RWPE1 (cell line): ENCODE measurements at regions not wholly inside any gene's neighbourhood (a gene's known extent, or its start where the extent isn't known, plus 50 kb on each side); places are given as distances from the start of the nearest gene placed in this dataset.

Source experiments
- CTCF ChIA-PET: fragments of 350-600 bp; sonication (Branson Sonifier 250); formaldehyde crosslinking; extraction: SDS; loops from one replicate; lab custom pipeline; 2021; lab: Yijun Ruan, JAX
- POLR2A ChIA-PET: fragments of 400-600 bp; formaldehyde crosslinking; extraction: SDS; loops from one replicate; lab custom pipeline; 2020; ENCODE audit warnings: antibody characterized with exemption; ENCODE audit not compliant: low non-redundant PET; lab: Yijun Ruan, JAX
- DNase-seq: peaks from one replicate; pipeline ENCODE4 v3.0.0; 2012; ENCODE audit warnings: low spot score
- H3K27ac ChIP-seq: fragments of 450-650 bp; 2 replicates; pipeline ENCODE4 v1.5.1; 2017
- CTCF ChIP-seq: fragments of 450-650 bp; conservative IDR thresholded peaks from 2 replicates; pipeline ENCODE4 v1.5.1; 2017; ENCODE audit warnings: low read depth, mild to moderate bottlenecking

- H3K27ac ChIP-seq = no peak overlapping the region
- POLR2A ChIA-PET = no interaction called here
- TF ChIP-seq CTCF = no peak
- CTCF ChIA-PET = no interaction called here
- no peak for DNase-seq
Observed at GRCh38 chr2:195016841-195017240, 640.2 kb upstream of the SLC39A10 start.

- CTCF ChIA-PET = no interaction called here
- no peak for TF ChIP-seq CTCF
- no peak for DNase-seq
- no peak overlapping the region for H3K27ac ChIP-seq
- POLR2A ChIA-PET = no interaction called here
Observed at GRCh38 chr2:195009202-195009601, 647.8 kb upstream of the SLC39A10 start.

GRCh38 chr2:195006856-195007255 lies 650.2 kb upstream of the SLC39A10 start:
- no peak overlapping the region for H3K27ac ChIP-seq
- ChIA-PET CTCF (no interaction called here), POLR2A (no interaction called here)
- no peak for DNase-seq
- no peak for TF ChIP-seq CTCF

- ChIA-PET POLR2A (no interaction called here), CTCF (no interaction called here)
- H3K27ac ChIP-seq = no peak overlapping the region
- no peak for DNase-seq
- TF ChIP-seq CTCF = no peak
Observed at GRCh38 chr2:195003881-195004471, 653.0 kb upstream of the SLC39A10 start.

GRCh38 chr2:195001924-195002323 lies 655.1 kb upstream of the SLC39A10 start:
- no peak for DNase-seq
- POLR2A ChIA-PET = no interaction called here
- CTCF ChIA-PET = interaction anchor here (0.6 kb wide), 1 partner anchor 9 kb away, joined by 4 read pairs; no protein-coding TSS in a partner anchor
- no peak for TF ChIP-seq CTCF
- H3K27ac ChIP-seq = no peak overlapping the region

- CTCF ChIA-PET = no interaction called here
- no peak for TF ChIP-seq CTCF
Observed at GRCh38 chr2:194999771-195000170, 657.3 kb upstream of the SLC39A10 start.

More at GRCh38 chr2:194999771-195000170, 657.3 kb upstream of the SLC39A10 start:
- DNase-seq = no peak
- H3K27ac ChIP-seq = no peak overlapping the region
- POLR2A ChIA-PET = no interaction called here
